ENCODE measurements at regions not wholly inside any gene's neighbourhood (a gene's known extent, or its start where the extent isn't known, plus 50 kb on each side); places are given as distances from the start of the nearest gene placed in this dataset.

DNA sequence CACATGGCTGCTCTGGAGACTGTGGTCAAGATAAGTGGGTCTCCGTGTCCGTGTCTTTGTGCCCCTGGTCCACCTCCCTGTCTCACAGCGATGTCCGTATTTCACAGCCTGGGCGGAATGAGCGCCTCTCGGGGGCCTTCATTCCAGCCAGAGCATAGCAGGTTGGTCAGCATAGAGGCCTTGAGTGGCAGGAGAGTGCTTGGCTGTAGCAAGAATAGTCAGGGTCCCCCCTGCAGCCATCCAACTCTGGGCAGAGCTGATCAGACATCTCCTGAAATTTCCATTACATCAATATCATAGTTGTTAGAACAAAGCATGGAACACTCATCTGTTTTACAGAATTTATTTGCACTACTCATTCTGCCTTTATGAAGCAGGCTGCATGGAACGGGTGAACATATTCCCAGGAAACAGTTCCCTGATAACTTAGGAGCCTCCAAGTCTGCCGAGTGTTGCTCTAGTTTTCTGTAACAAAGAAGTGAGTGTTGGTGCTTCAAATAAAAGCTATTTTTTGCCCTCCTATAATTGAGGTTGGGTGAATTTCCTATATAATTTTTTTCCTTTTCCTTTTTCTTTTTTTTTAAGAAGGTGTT, 255.3 kb downstream of the INHBA start:
- no peak for DNase-seq (ENCODE audit: extremely low read depth, low read depth)
- TF ChIP-seq, protein P1, sequence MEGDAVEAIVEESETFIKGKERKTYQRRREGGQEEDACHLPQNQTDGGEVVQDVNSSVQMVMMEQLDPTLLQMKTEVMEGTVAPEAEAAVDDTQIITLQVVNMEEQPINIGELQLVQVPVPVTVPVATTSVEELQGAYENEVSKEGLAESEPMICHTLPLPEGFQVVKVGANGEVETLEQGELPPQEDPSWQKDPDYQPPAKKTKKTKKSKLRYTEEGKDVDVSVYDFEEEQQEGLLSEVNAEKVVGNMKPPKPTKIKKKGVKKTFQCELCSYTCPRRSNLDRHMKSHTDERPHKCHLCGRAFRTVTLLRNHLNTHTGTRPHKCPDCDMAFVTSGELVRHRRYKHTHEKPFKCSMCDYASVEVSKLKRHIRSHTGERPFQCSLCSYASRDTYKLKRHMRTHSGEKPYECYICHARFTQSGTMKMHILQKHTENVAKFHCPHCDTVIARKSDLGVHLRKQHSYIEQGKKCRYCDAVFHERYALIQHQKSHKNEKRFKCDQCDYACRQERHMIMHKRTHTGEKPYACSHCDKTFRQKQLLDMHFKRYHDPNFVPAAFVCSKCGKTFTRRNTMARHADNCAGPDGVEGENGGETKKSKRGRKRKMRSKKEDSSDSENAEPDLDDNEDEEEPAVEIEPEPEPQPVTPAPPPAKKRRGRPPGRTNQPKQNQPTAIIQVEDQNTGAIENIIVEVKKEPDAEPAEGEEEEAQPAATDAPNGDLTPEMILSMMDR (IDR thresholded peaks at IDR 0.05; ENCODE audit: low read depth, low read length), result no peak

DNA sequence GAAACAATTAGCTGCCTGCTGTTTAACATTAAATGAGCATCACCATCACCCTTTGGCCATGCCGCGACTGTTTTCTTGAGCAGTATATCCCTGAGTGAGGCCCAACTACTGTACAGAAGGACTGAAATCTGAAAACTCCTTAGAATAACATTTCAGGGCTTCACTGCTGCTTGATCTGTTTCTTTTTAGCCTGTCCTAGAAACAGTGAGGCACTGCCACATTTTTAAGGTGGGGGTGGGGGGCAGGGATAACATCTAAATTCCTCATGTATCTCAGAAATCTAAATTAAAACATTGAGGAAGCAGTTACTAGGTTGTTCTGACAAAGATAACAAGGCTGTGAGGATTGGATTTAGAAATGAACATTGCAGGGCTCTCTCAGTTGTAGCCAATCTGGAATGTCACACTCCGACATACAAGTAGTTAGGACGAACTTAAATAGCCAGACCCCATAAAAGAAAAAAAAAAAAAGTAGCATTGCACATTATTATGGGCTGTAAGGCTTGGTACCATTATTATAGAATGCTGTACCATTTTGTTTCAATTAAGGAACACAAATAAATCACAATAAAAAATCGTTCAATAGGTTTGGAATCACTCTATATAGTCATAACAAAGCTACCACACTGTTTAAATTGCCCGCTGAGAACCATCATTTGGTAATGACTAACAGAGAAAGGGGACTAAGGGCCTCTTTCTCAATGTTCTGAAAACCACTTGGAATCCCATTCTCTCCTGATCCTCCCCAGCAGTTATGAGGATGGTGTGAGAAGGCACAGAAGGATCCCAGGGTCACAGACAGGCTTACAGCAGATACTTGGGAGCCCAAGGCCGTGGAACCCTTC, 256.1 kb downstream of the INHBA start:
- DNase-seq (ENCODE audit: extremely low read depth, low read depth), result no peak
- TF ChIP-seq, protein P1 (IDR thresholded peaks at IDR 0.05; ENCODE audit: low read depth, low read length), result no peak

GRCh38 chr7:41445946-41446345, 256.9 kb downstream of the INHBA start:
- DNase-seq (ENCODE audit: extremely low read depth, low read depth), result no peak
- TF ChIP-seq, protein P1 (IDR thresholded peaks at IDR 0.05; ENCODE audit: low read depth, low read length), result no peak

DNA sequence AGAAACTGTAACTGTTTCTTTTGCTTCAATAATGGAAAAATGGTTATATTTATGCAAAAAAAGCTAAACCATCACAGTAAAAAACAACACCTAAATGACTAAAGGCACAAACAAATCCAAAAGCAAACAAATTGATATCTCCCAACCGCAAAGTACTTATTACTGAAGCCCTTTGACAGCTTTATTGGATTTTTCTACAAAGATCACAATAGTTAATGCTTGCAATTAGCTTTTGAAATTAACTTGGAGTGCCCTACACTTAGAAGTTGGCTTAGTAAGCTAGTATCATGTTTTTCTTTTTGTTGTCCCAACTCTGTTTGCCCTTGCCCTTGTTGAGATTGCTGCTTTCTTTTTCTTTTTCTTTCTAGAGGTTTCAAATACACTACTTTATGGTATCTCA, 257.5 kb downstream of the INHBA start:
- DNase-seq (ENCODE audit: extremely low read depth, low read depth), result no peak

DNA sequence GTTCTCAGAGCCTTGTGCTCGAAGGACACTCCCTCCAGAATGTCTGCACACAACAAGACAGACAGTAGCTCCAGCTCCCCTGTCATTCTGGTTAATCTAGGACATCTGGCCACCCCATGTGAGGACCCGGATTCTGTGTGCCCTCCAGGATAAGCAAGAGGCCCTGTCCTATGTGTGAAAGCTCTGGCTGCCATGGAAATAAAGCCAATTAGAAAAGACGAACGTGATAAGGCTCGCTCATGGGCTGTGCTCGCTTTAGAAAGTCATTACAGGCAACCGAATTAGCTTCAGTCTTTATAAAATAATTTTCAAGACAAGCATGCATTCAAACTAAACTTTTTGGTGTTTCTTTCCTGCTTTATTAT, 263.4 kb downstream of the INHBA start:
- no peak for DNase-seq (ENCODE audit: extremely low read depth, low read depth)
- TF ChIP-seq, protein P1 (IDR thresholded peaks at IDR 0.05; ENCODE audit: low read depth, low read length), result no peak

More for the DNA sequence above, 257.5 kb downstream of the INHBA start:
- TF ChIP-seq, protein P1 (IDR thresholded peaks at IDR 0.05; ENCODE audit: low read depth, low read length), result no peak

DNA sequence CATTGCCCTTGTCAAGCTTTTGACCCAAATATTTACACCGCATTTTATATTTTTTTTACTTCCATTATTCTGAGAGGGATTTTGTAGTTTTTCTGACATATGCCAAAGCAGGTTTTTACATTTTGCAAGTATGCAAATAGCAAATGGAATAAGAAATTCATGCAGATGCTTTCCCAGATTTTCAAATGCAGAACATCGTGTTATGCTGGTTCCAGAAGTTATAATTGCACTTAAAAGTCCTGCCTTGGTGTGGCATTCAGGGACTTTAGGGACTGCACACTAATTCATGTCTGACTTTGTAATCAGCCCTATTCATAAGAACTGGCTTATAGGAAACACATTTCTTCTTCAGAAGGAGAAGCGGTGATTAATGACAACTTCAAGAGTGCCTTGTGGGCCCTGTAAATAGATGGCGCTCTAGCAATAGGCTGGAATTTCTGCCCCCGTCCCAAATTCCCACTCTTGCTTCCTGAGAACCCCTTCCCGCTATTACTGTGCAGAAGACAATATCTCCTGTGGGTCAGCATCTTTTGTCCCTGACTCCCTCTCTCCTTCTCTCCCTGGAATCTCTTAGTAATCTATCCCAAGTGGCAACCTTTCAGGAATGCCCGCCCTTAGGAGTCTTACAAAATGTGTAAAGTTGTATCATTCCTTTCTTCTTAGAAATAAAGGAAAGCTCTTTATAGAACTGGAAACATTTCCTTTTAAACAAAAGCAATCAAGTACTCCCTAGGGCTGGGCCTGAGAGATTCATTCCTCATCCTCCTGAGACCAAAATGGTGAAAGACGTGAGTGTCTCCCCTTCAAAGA, 264.0 kb downstream of the INHBA start:
- DNase-seq (ENCODE audit: extremely low read depth, low read depth), result no peak
- TF ChIP-seq, protein P1 (IDR thresholded peaks at IDR 0.05; ENCODE audit: low read depth, low read length), result no peak
